ENCODE measurements at regions not wholly inside any gene's neighbourhood (a gene's known extent, or its start where the extent isn't known, plus 50 kb on each side); places are given as distances from the start of the nearest gene placed in this dataset.

GRCh38 chr2:834233-834632 is 116.4 kb upstream of the SNTG2 start:
- TF ChIP-seq CTCF (IDR thresholded peaks at IDR 0.05) (no peak), POLR2A (IDR thresholded peaks at IDR 0.05) (no peak)
